ENCODE measurements at regions not wholly inside any gene's neighbourhood (a gene's known extent, or its start where the extent isn't known, plus 50 kb on each side); places are given as distances from the start of the nearest gene placed in this dataset.

DNA sequence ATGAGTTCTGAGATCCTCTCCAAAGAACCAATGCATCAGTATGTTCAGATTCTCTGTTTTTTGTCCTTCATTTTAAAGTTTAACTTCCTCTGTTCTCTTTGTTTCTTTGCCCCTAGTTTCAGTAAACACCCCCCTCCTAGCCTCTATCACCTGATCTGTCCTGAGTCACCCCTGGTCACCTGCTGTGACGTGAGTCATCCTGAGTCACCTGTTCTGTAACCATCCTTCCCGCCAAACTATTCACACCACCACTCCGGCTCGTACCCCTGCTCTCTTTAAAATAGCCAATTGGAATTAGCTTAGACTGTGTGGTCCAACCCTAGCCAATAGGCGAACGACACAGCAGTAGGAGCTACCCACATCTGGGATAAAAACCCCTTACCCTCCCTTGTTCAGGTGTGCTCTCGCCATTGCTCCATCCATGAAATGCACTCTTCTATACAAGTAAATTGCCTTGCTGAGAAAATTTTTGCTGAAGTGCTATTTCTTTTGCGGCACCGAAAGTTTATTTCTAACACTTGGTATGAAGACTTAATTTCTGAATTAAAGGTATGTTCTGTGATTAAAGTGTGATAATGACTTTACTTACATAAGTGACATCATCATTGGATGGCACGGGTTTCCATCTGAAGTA, 318.4 kb downstream of the AASDHPPT start:
- DNase-seq (no peak), ATAC-seq (no peak)
- Mint-ChIP-seq H3K4me3 (no peak overlapping the region), H3K27ac (no peak overlapping the region), H3K9me3 (no peaks in the 10 kb centered on the region), H3K27me3 (no peaks in the 10 kb centered on the region), H3K4me1 (ENCODE audit: low read depth) (no peaks in the 10 kb centered on the region), H3K36me3 (ENCODE audit: low read depth) (no peaks in the 10 kb centered on the region)
- CTCF ChIA-PET = no interaction called here
- POLR2A ChIA-PET = no interaction called here
- intact Hi-C loops (cut with micrococcal nuclease) = no loop called here
- TF ChIP-seq, protein P1, sequence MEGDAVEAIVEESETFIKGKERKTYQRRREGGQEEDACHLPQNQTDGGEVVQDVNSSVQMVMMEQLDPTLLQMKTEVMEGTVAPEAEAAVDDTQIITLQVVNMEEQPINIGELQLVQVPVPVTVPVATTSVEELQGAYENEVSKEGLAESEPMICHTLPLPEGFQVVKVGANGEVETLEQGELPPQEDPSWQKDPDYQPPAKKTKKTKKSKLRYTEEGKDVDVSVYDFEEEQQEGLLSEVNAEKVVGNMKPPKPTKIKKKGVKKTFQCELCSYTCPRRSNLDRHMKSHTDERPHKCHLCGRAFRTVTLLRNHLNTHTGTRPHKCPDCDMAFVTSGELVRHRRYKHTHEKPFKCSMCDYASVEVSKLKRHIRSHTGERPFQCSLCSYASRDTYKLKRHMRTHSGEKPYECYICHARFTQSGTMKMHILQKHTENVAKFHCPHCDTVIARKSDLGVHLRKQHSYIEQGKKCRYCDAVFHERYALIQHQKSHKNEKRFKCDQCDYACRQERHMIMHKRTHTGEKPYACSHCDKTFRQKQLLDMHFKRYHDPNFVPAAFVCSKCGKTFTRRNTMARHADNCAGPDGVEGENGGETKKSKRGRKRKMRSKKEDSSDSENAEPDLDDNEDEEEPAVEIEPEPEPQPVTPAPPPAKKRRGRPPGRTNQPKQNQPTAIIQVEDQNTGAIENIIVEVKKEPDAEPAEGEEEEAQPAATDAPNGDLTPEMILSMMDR (IDR thresholded peaks at IDR 0.05) = no peak

- intact Hi-C loops (cut with micrococcal nuclease) = no loop called here
- Mint-ChIP-seq H3K4me1 (ENCODE audit: low read depth) (no peaks in the 10 kb centered on the region), H3K36me3 (ENCODE audit: low read depth) (no peaks in the 10 kb centered on the region), H3K27ac (no peak overlapping the region), H3K4me3 (no peak overlapping the region), H3K27me3 (no peaks in the 10 kb centered on the region), H3K9me3 (no peaks in the 10 kb centered on the region)
- no peak for DNase-seq
- POLR2A ChIA-PET = no interaction called here
- ATAC-seq = no peak
- TF ChIP-seq, protein P1 (IDR thresholded peaks at IDR 0.05) = no peak
- CTCF ChIA-PET = no interaction called here
These were observed 320.5 kb downstream of the AASDHPPT start for GRCh38 chr11:106397787-106398501.

GRCh38 chr11:106398502-106399075, 321.1 kb downstream of the AASDHPPT start:
- intact Hi-C loops (cut with micrococcal nuclease) = no loop called here
- CTCF ChIA-PET = no interaction called here
- H3K9me3 Mint-ChIP-seq = no peaks in the 10 kb centered on the region
- TF ChIP-seq, protein P1 (IDR thresholded peaks at IDR 0.05) = no peak
- H3K36me3 Mint-ChIP-seq (ENCODE audit: low read depth) = no peaks in the 10 kb centered on the region
- ATAC-seq (no peak), DNase-seq (no peak)
- H3K4me3 Mint-ChIP-seq = no peak overlapping the region
- no peaks in the 10 kb centered on the region for H3K27me3 Mint-ChIP-seq
- no peaks in the 10 kb centered on the region for H3K4me1 Mint-ChIP-seq (ENCODE audit: low read depth)
- H3K27ac Mint-ChIP-seq = no peak overlapping the region
- POLR2A ChIA-PET = no interaction called here

DNA sequence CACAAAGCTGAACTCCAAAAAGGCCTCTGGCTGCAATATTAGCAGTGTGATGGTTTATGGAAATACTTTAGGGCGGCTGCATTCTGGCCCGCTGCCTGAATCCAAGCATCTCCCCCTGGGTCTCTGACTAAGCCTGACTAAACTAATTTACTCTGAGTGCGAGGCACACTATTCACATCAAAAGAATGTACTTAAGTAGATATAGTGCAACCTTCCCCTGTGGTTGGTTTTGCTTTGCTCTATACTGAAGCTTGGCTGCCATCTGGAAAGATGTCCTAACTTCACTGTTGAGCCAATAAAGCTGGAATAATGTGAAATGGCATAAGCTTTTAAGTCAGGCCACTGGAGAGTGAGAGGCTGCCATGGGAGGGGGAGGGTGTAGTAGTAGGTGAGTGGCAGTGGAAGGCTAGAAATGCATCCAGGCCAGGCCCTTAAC, 321.6 kb downstream of the AASDHPPT start:
- no peaks in the 10 kb centered on the region for H3K36me3 Mint-ChIP-seq (ENCODE audit: low read depth)
- H3K27ac Mint-ChIP-seq = no peak overlapping the region
- no peaks in the 10 kb centered on the region for H3K9me3 Mint-ChIP-seq
- no peak for DNase-seq
- TF ChIP-seq, protein P1 (IDR thresholded peaks at IDR 0.05) = no peak
- H3K4me3 Mint-ChIP-seq = no peak overlapping the region
- H3K27me3 Mint-ChIP-seq = no peaks in the 10 kb centered on the region
- intact Hi-C loops (cut with micrococcal nuclease) = no loop called here
- POLR2A ChIA-PET = no interaction called here
- ATAC-seq = no peak
- no peaks in the 10 kb centered on the region for H3K4me1 Mint-ChIP-seq (ENCODE audit: low read depth)
- CTCF ChIA-PET = no interaction called here

DNA sequence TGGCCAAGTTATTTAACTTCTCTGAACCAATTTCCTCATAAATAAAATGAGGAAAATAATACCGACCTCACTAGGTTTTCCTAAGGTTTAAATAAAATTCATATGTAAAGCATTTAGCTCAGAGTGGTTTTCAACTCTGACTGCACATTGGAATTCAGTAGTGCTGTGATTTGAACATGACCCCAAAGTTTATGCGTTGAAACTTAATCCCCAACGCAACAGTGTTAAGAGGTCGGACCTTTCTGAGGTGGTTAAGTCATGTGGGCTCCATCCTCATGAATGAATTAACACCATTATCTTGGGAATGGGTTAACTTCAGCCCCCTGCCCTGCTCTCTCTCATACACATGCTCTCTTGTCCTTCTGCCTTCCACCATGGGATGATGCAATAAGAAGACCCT, 322.2 kb downstream of the AASDHPPT start:
- intact Hi-C loops (cut with micrococcal nuclease) = no loop called here
- peaks cover 3% of the 10 kb centered on the region for H3K9me3 Mint-ChIP-seq

More for the DNA sequence above, 322.2 kb downstream of the AASDHPPT start:
- TF ChIP-seq, protein P1 (IDR thresholded peaks at IDR 0.05) = no peak
- Mint-ChIP-seq H3K4me1 (ENCODE audit: low read depth) (no peaks in the 10 kb centered on the region), H3K36me3 (ENCODE audit: low read depth) (no peaks in the 10 kb centered on the region), H3K27ac (no peak overlapping the region), H3K27me3 (no peaks in the 10 kb centered on the region), H3K4me3 (no peak overlapping the region)
- no peak for DNase-seq
- ChIA-PET CTCF (no interaction called here), POLR2A (interaction anchor here (0.7 kb wide), 1 partner anchor 150 kb away, joined by 3 read pairs; no protein-coding TSS in a partner anchor)
- ATAC-seq = no peak

Data from activated CD8-positive, alpha-beta T cell treated with anti-CD3 and anti-CD28 coated beads for 36 hours (primary cell).